ENCODE measurements at regions not wholly inside any gene's neighbourhood (a gene's known extent, or its start where the extent isn't known, plus 50 kb on each side); places are given as distances from the start of the nearest gene placed in this dataset.
"Not testable (repeated sequence)": the region's sequence is repeated elsewhere in the genome, so short reads cannot be mapped to it uniquely, and the experiment has no call there.

DNA sequence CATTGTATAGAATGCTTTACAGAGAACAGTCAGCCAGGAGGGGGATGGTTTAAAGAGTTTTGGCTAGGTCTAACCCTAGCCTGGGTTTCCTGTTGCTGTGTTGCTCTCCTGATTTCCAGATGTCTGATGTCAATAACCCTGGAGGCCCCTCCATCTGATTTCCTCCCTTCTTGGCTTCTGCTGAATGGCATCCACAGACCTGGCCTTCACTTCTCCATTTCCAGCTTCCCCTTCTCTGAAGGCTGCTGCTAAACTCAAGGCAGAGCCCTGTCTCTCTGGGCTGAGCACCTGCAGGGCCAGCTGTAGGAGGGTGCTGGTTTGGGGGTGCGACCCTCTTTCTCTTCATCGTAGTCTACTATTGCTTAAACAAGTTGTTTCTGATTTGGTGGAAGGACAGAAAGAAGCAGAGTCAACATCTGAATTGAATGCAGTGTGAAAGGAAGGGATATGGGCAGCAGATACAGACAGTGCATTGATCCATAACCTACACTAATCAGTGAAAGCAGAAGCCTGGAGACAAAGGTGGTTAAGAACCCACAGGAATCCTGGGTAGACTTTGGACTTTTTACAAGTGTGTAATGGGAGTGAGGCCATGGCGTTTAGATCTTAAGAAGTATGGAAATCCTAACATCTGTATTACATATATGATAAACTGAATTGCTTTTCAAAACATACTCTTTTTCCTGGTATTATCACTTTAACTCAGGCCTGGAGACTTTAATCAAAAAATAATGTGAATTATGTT lies 153.6 kb downstream of the HRH4 start:
- no peaks in the 10 kb centered on the region for H4K20me1 ChIP-seq (ENCODE audit: low read depth, low read length)
- H3K9me3 ChIP-seq (ENCODE audit: insufficient read depth, low read length): no peaks in the 10 kb centered on the region
- H3K4me2 ChIP-seq (ENCODE audit: low read depth, low read length, poor library complexity, severe bottlenecking): no peak overlapping the region
- no peaks in the 10 kb centered on the region for H3K36me3 ChIP-seq (ENCODE audit: low read length)
- no peak for TF ChIP-seq EZH2phosphoT487 (conservative IDR thresholded peaks at IDR 0.05; ENCODE audit: low read length)
- TF ChIP-seq, protein P1, sequence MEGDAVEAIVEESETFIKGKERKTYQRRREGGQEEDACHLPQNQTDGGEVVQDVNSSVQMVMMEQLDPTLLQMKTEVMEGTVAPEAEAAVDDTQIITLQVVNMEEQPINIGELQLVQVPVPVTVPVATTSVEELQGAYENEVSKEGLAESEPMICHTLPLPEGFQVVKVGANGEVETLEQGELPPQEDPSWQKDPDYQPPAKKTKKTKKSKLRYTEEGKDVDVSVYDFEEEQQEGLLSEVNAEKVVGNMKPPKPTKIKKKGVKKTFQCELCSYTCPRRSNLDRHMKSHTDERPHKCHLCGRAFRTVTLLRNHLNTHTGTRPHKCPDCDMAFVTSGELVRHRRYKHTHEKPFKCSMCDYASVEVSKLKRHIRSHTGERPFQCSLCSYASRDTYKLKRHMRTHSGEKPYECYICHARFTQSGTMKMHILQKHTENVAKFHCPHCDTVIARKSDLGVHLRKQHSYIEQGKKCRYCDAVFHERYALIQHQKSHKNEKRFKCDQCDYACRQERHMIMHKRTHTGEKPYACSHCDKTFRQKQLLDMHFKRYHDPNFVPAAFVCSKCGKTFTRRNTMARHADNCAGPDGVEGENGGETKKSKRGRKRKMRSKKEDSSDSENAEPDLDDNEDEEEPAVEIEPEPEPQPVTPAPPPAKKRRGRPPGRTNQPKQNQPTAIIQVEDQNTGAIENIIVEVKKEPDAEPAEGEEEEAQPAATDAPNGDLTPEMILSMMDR (IDR thresholded peaks at IDR 0.05; ENCODE audit: insufficient read depth, low read length, poor library complexity, severe bottlenecking): no peak
- no peaks in the 10 kb centered on the region for H3K79me2 ChIP-seq (ENCODE audit: insufficient read depth, low read length)
- H3K27me3 ChIP-seq (ENCODE audit: low read length): no peaks in the 10 kb centered on the region
- no peaks in the 10 kb centered on the region for H3F3A ChIP-seq (ENCODE audit: insufficient read depth)
- H3K4me3 ChIP-seq (ENCODE audit: insufficient read depth, low read length, poor library complexity, severe bottlenecking): no peak overlapping the region
- no peak overlapping the region for H3K9ac ChIP-seq (ENCODE audit: low read length)
- no peak overlapping the region for H3K27ac ChIP-seq (ENCODE audit: low read depth, low read length)
- no peak overlapping the region for H2AFZ ChIP-seq (ENCODE audit: low read depth, low read length, severe bottlenecking)
- H3K9me2 ChIP-seq (replicated peaks; ENCODE audit: insufficient read depth, low read length): no peaks in the 10 kb centered on the region

DNA sequence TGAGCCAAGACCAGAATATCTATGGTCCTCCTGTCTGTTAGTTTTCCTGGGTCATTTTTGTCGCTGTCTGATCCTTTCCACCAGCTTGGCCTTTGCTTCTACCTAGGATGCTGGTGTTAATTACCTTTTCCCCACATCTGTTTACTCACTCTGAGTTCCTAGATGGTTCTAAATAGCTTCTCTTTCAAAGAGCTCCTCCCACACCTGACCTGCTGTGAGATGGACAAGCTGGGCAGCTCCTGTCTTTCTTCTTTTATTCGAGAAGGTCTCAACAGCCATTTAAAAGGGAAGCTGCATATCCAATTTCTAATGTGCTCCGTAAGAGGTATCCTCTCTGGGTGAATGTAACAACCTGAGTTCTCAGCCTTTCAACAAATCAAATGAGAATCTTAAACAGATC lies 156.2 kb downstream of the HRH4 start:
- Histone ChIP-seq H3K27ac (ENCODE audit: low read depth, low read length) (no peak overlapping the region), H2AFZ (ENCODE audit: low read depth, low read length, severe bottlenecking) (no peak overlapping the region), H3K4me3 (ENCODE audit: insufficient read depth, low read length, poor library complexity, severe bottlenecking) (no peak overlapping the region), H3K4me2 (ENCODE audit: low read depth, low read length, poor library complexity, severe bottlenecking) (no peak overlapping the region), H3K27me3 (ENCODE audit: low read length) (no peaks in the 10 kb centered on the region), H4K20me1 (ENCODE audit: low read depth, low read length) (no peaks in the 10 kb centered on the region), H3K9me3 (ENCODE audit: insufficient read depth, low read length) (no peaks in the 10 kb centered on the region), H3K9me2 (replicated peaks; ENCODE audit: insufficient read depth, low read length) (no peaks in the 10 kb centered on the region), H3K79me2 (ENCODE audit: insufficient read depth, low read length) (no peaks in the 10 kb centered on the region), H3K36me3 (ENCODE audit: low read length) (no peaks in the 10 kb centered on the region), H3F3A (ENCODE audit: insufficient read depth) (no peaks in the 10 kb centered on the region), H3K9ac (ENCODE audit: low read length) (no peak overlapping the region)
- TF ChIP-seq, protein P1 (IDR thresholded peaks at IDR 0.05; ENCODE audit: insufficient read depth, low read length, poor library complexity, severe bottlenecking): no peak
- TF ChIP-seq EZH2phosphoT487 (conservative IDR thresholded peaks at IDR 0.05; ENCODE audit: low read length): no peak

DNA sequence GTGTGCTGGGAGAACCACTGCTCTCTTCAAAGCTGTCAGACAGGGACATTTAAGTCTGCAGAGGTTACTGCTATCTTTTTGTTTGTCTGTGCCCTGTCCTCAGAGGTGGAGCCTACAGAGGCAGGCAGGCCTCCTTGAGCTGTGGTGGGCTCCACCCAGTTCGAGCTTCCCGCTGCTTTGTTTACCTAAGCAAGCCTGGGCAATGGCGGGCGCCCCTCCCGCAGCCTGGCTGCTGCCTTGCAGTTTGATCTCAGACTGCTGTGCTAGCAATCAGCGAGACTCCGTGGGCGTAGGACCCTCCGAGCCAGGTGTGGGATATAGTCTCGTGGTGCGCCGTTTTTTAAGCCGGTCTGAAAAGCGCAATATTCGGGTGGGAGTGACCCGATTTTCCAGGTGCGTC lies 164.0 kb downstream of the HRH4 start:
- not testable (repeated sequence) for H3K9me3 ChIP-seq (ENCODE audit: insufficient read depth, low read length); H3K4me2 ChIP-seq (ENCODE audit: low read depth, low read length, poor library complexity, severe bottlenecking); H3K9ac ChIP-seq (ENCODE audit: low read length); H3K79me2 ChIP-seq (ENCODE audit: insufficient read depth, low read length); H3K9me2 ChIP-seq (replicated peaks; ENCODE audit: insufficient read depth, low read length); H3K4me3 ChIP-seq (ENCODE audit: insufficient read depth, low read length, poor library complexity, severe bottlenecking); H2AFZ ChIP-seq (ENCODE audit: low read depth, low read length, severe bottlenecking); H4K20me1 ChIP-seq (ENCODE audit: low read depth, low read length); H3K27ac ChIP-seq (ENCODE audit: low read depth, low read length); H3K36me3 ChIP-seq (ENCODE audit: low read length); H3F3A ChIP-seq (ENCODE audit: insufficient read depth); H3K27me3 ChIP-seq (ENCODE audit: low read length)

DNA sequence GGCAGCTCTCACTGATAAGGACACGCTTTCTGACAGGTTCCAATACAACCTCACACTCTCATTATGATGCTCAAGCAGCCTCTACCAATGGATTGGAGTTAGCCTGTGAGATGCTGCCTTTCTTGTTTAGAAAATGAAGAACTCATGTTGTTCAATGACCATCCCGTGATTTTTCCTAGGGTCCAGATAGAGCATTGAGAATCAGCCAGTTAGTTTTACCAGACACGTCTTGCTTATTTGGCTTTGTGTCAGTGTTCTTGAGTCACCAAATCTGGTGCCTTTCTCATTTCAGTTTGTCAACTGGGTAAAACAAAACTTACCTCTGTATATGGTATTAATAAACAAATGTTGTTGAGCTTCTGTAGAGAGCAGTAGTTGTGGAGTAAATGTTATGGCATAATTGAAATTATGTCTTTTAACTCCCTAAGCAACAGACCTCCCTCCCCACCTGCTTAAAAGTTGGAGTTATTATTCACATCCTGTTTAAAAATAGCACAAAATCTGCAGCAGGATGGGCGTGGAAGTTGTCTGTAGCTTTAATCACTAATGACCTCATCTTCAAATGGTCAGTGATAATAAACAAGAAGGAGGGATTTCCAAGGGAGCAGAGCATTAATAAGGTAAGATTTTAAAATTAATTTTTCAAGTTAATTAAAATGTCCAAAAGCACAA lies 167.3 kb downstream of the HRH4 start:
- Histone ChIP-seq H3K36me3 (ENCODE audit: low read length) (no peaks in the 10 kb centered on the region), H3F3A (ENCODE audit: insufficient read depth) (no peaks in the 10 kb centered on the region), H3K4me3 (ENCODE audit: insufficient read depth, low read length, poor library complexity, severe bottlenecking) (no peak overlapping the region), H3K9me2 (replicated peaks; ENCODE audit: insufficient read depth, low read length) (no peaks in the 10 kb centered on the region), H4K20me1 (ENCODE audit: low read depth, low read length) (no peaks in the 10 kb centered on the region), H3K27me3 (ENCODE audit: low read length) (no peaks in the 10 kb centered on the region), H3K9ac (ENCODE audit: low read length) (no peak overlapping the region), H3K4me2 (ENCODE audit: low read depth, low read length, poor library complexity, severe bottlenecking) (no peak overlapping the region), H3K9me3 (ENCODE audit: insufficient read depth, low read length) (no peaks in the 10 kb centered on the region), H3K27ac (ENCODE audit: low read depth, low read length) (no peak overlapping the region), H2AFZ (ENCODE audit: low read depth, low read length, severe bottlenecking) (no peak overlapping the region), H3K79me2 (ENCODE audit: insufficient read depth, low read length) (no peaks in the 10 kb centered on the region)
- no peak for TF ChIP-seq EZH2phosphoT487 (conservative IDR thresholded peaks at IDR 0.05; ENCODE audit: low read length)
- TF ChIP-seq, protein P1 (IDR thresholded peaks at IDR 0.05; ENCODE audit: insufficient read depth, low read length, poor library complexity, severe bottlenecking): no peak
